GM12872 (cell line): ENCODE measurements at regions not wholly inside any gene's neighbourhood (a gene's known extent, or its start where the extent isn't known, plus 50 kb on each side); places are given as distances from the start of the nearest gene placed in this dataset.

Experiments used
- CTCF ChIP-seq: IDR thresholded peaks from 3 replicates; pipeline ENCODE4 v1.5.1; 2011; ENCODE audit warnings: low read depth, mild to moderate bottlenecking, low read length, moderate library complexity; ENCODE audit not compliant: insufficient read depth

DNA sequence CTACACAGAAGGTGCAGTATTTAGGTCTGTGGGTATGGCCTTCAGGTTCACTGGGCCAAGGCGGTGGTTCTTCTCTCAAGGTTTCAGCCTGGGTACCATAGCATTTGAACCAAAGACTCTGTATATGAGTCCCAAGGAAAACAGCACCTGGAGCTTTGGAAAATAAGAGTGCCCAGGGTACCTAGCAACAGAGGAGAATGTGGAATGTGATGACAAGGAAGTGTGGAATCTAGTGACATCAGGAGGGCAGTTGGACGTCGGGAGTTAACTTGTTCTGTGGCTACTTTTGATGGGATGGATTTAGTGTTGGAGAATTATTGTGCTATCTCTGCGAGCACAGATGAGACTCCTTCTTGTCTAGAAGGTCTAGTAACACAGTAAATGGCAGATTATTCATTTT lies 201.2 kb downstream of the NOL4 start:
- no peak for TF ChIP-seq CTCF

DNA sequence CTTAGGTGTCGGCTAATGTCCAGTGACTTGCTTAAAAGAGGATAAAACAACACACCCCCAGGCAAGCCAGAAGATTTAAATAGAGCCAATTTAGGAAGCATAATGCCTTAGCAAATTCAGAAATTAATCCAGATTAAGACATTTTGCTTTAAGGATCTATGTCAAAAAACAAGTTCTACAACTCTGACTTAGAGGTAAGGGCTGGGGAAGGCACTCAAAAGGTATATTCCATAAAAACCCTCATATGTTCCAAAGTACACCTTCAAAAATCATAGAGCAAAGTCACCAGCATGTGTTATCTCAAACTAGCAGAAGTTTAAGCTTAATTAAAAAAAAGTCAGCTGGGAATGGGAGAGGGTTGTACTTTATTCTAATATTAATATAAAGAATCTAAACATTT lies 206.4 kb downstream of the NOL4 start:
- TF ChIP-seq CTCF, result no peak

GRCh38 chr18:34003687-34004086 lies 221.0 kb downstream of the NOL4 start:
- no peak for TF ChIP-seq CTCF

GRCh38 chr18:34002130-34002529 lies 222.6 kb downstream of the NOL4 start:
- TF ChIP-seq CTCF, result no peak

GRCh38 chr18:34001376-34001775 lies 223.3 kb downstream of the NOL4 start:
- TF ChIP-seq CTCF, result no peak

DNA sequence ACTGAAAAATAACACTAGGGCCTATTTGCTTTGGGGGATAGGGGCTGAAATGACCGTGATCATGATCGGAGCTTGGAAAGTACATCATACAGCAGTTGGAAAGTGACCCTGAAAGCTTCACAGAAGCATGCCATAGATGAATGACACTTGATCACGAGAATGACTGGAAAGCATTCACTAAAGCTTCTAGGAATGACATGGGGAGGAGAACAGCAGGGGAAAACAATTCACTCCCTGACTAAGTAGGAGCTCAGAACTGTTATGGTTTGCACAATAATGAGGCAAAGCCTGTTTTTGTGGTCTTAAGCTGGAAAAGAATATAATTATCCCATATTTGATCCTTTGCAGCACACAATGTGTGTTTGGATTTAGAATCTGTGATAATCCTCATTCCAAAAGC lies 237.5 kb downstream of the NOL4 start:
- no peak for TF ChIP-seq CTCF

GRCh38 chr18:33983126-33983525 lies 241.6 kb downstream of the NOL4 start:
- TF ChIP-seq CTCF, result no peak

GRCh38 chr18:33960417-33960816 lies 264.3 kb downstream of the NOL4 start:
- no peak for TF ChIP-seq CTCF
